HepG2 (cell line): ENCODE measurements at regions not wholly inside any gene's neighbourhood (a gene's known extent, or its start where the extent isn't known, plus 50 kb on each side); places are given as distances from the start of the nearest gene placed in this dataset.

Source experiments
- CBX2 ChIP-seq, 2 experiments: fragments of 200-600 bp in 1 of 2; sonication (generic); formaldehyde crosslinking in 1 of 2; IDR thresholded peaks; 2 replicates each; pipeline versions ENCODE4 v1.7.0 to v1.8.1; 2018 to 2022; ENCODE audit warnings: low read depth in 2 of 2, low read length in 1 of 2, mild to moderate bottlenecking in 1 of 2, missing genetic modification reagents in 1 of 2
- EED ChIP-seq: sonication (generic); formaldehyde crosslinking; IDR thresholded peaks from 2 replicates; pipeline ENCODE4 v1.5.0; 2020; ENCODE audit warnings: mild to moderate bottlenecking, missing genetic modification reagents
- HNRNPK ChIP-seq: fragments of 200-400 bp; formaldehyde crosslinking; IDR thresholded peaks from 2 replicates; pipeline ENCODE4 v1.6.1; 2018; ENCODE audit warnings: low read length, low read depth, moderate library complexity, mild to moderate bottlenecking; ENCODE audit not compliant: poor library complexity, severe bottlenecking
- HOXD1 ChIP-seq: sonication (generic); formaldehyde crosslinking; IDR thresholded peaks from 2 replicates; pipeline ENCODE4 v1.5.0; 2020; ENCODE audit warnings: missing genetic modification reagents
- IKZF1 ChIP-seq: fragments of 450-650 bp; IDR thresholded peaks from 2 replicates; pipeline ENCODE4 v1.7.1; 2016
- MAFG ChIP-seq: sonication (generic); formaldehyde crosslinking; IDR thresholded peaks from 2 replicates; pipeline ENCODE4 v1.5.1; 2020; ENCODE audit warnings: mild to moderate bottlenecking, missing genetic modification reagents
- MEIS1 ChIP-seq: sonication (generic); formaldehyde crosslinking; IDR thresholded peaks from 2 replicates; pipeline ENCODE4 v1.9.0; 2021; ENCODE audit warnings: mild to moderate bottlenecking, missing genetic modification reagents, moderate library complexity, borderline replicate concordance
- MTA3 ChIP-seq: sonication (generic); formaldehyde crosslinking; IDR thresholded peaks from 2 replicates; pipeline ENCODE4 v1.4.0; 2020; ENCODE audit warnings: missing genetic modification reagents
- MTF2 ChIP-seq: sonication (generic); formaldehyde crosslinking; IDR thresholded peaks from 2 replicates; pipeline ENCODE4 v1.5.0; 2020; ENCODE audit warnings: missing genetic modification reagents, borderline replicate concordance
- PCBP1 ChIP-seq: fragments of 200-400 bp; formaldehyde crosslinking; IDR thresholded peaks from 2 replicates; pipeline ENCODE4 v1.6.1; 2017; ENCODE audit warnings: mild to moderate bottlenecking, low read depth, low read length, borderline replicate concordance
- PHB2 ChIP-seq: fragments of 450-650 bp; IDR thresholded peaks from 2 replicates; pipeline ENCODE4 v1.6.1; 2018; ENCODE audit not compliant: partially characterized antibody
- RBFOX2 ChIP-seq: fragments of 200-400 bp; formaldehyde crosslinking; IDR thresholded peaks from 2 replicates; pipeline ENCODE4 v1.6.1; 2017; ENCODE audit warnings: low read depth, mild to moderate bottlenecking, low read length
- TBP ChIP-seq: sonication (generic); formaldehyde crosslinking; IDR thresholded peaks from 2 replicates; pipeline ENCODE4 v1.5.0; 2020; ENCODE audit warnings: missing genetic modification reagents
- ZFYVE20 ChIP-seq: sonication (generic); formaldehyde crosslinking; IDR thresholded peaks from 2 replicates; pipeline ENCODE4 v1.8.0; 2023; ENCODE audit warnings: low read depth, mild to moderate bottlenecking, moderate library complexity, missing genetic modification reagents, borderline replicate concordance
- ZNF235 ChIP-seq: sonication (generic); formaldehyde crosslinking; IDR thresholded peaks from 2 replicates; pipeline ENCODE4 v1.8.1; 2023; ENCODE audit warnings: mild to moderate bottlenecking, missing genetic modification reagents, borderline replicate concordance
- ZNF326 ChIP-seq: sonication (generic); formaldehyde crosslinking; IDR thresholded peaks from 2 replicates; pipeline ENCODE4 v1.4.0; 2020; ENCODE audit warnings: missing genetic modification reagents, borderline replicate concordance
- ZNF615 ChIP-seq: sonication (generic); formaldehyde crosslinking; IDR thresholded peaks from 2 replicates; pipeline ENCODE4 v1.5.0; 2020; ENCODE audit warnings: mild to moderate bottlenecking, missing genetic modification reagents, borderline replicate concordance
- TF ChIP-seq, protein P1 (sequence below): sonication (generic); formaldehyde crosslinking; IDR thresholded peaks from 2 replicates; pipeline ENCODE4 v1.4.0; 2020; ENCODE audit warnings: missing genetic modification reagents
- TF ChIP-seq, protein P2 (sequence below): sonication (generic); formaldehyde crosslinking; IDR thresholded peaks from 2 replicates; pipeline ENCODE4 v1.4.0; 2020; ENCODE audit warnings: missing genetic modification reagents
- TF ChIP-seq, protein P3 (sequence below): sonication (generic); formaldehyde crosslinking; IDR thresholded peaks from 2 replicates; pipeline ENCODE4 v1.9.0; 2021; ENCODE audit warnings: missing genetic modification reagents, mild to moderate bottlenecking, borderline replicate concordance

DNA sequence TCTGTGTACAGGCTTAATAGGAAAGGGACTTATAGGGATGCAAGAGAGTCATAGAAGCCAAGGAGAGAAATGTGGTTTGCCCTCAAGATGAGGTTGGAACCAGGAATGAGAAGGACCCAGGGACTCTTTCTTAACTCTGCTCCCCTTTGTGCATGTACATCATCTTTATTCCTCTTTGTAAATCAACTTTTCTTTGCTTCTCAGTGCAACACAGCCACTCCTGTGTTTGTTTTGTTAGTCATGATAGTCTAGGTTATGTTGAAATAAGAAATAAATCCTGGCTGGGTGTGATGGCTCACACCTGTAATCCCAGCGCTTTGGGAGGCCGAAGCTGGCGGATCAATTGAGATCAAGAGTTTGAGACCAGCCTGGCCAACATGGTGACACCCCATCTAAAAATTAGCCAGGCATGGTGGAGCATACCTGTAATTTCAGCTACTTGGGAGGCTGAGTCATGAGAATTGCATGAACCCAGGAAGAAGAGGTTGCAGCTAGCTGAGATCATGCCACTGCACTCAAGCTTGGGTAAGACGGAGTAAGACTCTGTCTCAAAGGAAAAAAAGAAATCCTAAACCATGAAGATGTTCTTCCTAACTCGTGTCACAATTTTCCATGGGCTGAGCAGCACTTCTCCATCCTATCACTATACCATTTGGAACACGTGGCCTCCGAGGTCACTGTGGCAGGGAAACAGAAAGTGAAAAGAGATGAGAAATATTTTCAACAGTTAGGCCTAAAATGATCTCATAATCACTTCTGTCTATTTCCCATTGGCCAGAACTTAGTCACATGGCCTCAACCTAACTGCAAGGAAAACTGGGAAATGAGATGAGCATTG, 73.0 kb upstream of the TMEM17 start (continued):
- TF ChIP-seq, protein P1, sequence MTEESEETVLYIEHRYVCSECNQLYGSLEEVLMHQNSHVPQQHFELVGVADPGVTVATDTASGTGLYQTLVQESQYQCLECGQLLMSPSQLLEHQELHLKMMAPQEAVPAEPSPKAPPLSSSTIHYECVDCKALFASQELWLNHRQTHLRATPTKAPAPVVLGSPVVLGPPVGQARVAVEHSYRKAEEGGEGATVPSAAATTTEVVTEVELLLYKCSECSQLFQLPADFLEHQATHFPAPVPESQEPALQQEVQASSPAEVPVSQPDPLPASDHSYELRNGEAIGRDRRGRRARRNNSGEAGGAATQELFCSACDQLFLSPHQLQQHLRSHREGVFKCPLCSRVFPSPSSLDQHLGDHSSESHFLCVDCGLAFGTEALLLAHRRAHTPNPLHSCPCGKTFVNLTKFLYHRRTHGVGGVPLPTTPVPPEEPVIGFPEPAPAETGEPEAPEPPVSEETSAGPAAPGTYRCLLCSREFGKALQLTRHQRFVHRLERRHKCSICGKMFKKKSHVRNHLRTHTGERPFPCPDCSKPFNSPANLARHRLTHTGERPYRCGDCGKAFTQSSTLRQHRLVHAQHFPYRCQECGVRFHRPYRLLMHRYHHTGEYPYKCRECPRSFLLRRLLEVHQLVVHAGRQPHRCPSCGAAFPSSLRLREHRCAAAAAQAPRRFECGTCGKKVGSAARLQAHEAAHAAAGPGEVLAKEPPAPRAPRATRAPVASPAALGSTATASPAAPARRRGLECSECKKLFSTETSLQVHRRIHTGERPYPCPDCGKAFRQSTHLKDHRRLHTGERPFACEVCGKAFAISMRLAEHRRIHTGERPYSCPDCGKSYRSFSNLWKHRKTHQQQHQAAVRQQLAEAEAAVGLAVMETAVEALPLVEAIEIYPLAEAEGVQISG (CRISPR knock-in tag), result no peak
- TF ChIP-seq ZNF615 (no peak), MTF2 (CRISPR knock-in tag) (no peak), ZFYVE20 (no peak), PCBP1 (no peak), EED (no peak), ZNF326 (CRISPR knock-in tag) (no peak), HOXD1 (CRISPR knock-in tag) (no peak), HNRNPK (no peak), ZNF235 (no peak), MTA3 (CRISPR knock-in tag) (no peak), TBP (CRISPR knock-in tag) (no peak), CBX2 (IDR thresholded peaks at IDR 0.05; ENCODE audit: low read depth, low read length) (no peak), CBX2 (CRISPR knock-in tag; IDR thresholded peaks at IDR 0.05; ENCODE audit: low read depth) (no peak), MEIS1 (CRISPR knock-in tag) (no peak), IKZF1 (no peak), RBFOX2 (peak; percentile 47; the same call in 1 of the 2 replicates), MAFG (CRISPR knock-in tag) (no peak), PHB2 (no peak)
- TF ChIP-seq, protein P2, sequence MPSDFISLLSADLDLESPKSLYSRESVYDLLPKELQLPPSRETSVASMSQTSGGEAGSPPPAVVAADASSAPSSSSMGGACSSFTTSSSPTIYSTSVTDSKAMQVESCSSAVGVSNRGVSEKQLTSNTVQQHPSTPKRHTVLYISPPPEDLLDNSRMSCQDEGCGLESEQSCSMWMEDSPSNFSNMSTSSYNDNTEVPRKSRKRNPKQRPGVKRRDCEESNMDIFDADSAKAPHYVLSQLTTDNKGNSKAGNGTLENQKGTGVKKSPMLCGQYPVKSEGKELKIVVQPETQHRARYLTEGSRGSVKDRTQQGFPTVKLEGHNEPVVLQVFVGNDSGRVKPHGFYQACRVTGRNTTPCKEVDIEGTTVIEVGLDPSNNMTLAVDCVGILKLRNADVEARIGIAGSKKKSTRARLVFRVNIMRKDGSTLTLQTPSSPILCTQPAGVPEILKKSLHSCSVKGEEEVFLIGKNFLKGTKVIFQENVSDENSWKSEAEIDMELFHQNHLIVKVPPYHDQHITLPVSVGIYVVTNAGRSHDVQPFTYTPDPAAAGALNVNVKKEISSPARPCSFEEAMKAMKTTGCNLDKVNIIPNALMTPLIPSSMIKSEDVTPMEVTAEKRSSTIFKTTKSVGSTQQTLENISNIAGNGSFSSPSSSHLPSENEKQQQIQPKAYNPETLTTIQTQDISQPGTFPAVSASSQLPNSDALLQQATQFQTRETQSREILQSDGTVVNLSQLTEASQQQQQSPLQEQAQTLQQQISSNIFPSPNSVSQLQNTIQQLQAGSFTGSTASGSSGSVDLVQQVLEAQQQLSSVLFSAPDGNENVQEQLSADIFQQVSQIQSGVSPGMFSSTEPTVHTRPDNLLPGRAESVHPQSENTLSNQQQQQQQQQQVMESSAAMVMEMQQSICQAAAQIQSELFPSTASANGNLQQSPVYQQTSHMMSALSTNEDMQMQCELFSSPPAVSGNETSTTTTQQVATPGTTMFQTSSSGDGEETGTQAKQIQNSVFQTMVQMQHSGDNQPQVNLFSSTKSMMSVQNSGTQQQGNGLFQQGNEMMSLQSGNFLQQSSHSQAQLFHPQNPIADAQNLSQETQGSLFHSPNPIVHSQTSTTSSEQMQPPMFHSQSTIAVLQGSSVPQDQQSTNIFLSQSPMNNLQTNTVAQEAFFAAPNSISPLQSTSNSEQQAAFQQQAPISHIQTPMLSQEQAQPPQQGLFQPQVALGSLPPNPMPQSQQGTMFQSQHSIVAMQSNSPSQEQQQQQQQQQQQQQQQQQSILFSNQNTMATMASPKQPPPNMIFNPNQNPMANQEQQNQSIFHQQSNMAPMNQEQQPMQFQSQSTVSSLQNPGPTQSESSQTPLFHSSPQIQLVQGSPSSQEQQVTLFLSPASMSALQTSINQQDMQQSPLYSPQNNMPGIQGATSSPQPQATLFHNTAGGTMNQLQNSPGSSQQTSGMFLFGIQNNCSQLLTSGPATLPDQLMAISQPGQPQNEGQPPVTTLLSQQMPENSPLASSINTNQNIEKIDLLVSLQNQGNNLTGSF, result no peak
- TF ChIP-seq, protein P3, sequence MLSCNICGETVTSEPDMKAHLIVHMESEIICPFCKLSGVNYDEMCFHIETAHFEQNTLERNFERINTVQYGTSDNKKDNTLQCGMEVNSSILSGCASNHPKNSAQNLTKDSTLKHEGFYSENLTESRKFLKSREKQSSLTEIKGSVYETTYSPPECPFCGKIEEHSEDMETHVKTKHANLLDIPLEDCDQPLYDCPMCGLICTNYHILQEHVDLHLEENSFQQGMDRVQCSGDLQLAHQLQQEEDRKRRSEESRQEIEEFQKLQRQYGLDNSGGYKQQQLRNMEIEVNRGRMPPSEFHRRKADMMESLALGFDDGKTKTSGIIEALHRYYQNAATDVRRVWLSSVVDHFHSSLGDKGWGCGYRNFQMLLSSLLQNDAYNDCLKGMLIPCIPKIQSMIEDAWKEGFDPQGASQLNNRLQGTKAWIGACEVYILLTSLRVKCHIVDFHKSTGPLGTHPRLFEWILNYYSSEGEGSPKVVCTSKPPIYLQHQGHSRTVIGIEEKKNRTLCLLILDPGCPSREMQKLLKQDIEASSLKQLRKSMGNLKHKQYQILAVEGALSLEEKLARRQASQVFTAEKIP (CRISPR knock-in tag), result no peak
